ENCODE measurements at regions not wholly inside any gene's neighbourhood (a gene's known extent, or its start where the extent isn't known, plus 50 kb on each side); places are given as distances from the start of the nearest gene placed in this dataset.

- no peak for DNase-seq (ENCODE audit: low spot score)
- no peak for ATAC-seq (ENCODE audit: low FRiP score)
- no peak for TF ChIP-seq CTCF (IDR thresholded peaks at IDR 0.05)
Measured at GRCh38 chr4:158313566-158313965, 103.3 kb downstream of the TMEM144 start.

- no peak for TF ChIP-seq CTCF (IDR thresholded peaks at IDR 0.05)
- no peak for DNase-seq (ENCODE audit: low spot score)
Measured at GRCh38 chr4:158314756-158315487, 104.6 kb downstream of the TMEM144 start.

GRCh38 chr4:158315706-158316105 is 105.4 kb downstream of the TMEM144 start:
- ATAC-seq (ENCODE audit: low FRiP score) (no peak), DNase-seq (ENCODE audit: low spot score) (no peak)
- TF ChIP-seq CTCF (IDR thresholded peaks at IDR 0.05) = no peak

More at GRCh38 chr4:158314756-158315487, 104.6 kb downstream of the TMEM144 start:
- ATAC-seq (ENCODE audit: low FRiP score) = peak; percentile 68

GRCh38 chr4:158316264-158316663 is 106.0 kb downstream of the TMEM144 start:
- no peak for ATAC-seq (ENCODE audit: low FRiP score)
- DNase-seq (ENCODE audit: low spot score) = no peak
- TF ChIP-seq CTCF (IDR thresholded peaks at IDR 0.05) = no peak

- no peak for TF ChIP-seq CTCF (IDR thresholded peaks at IDR 0.05)
- DNase-seq (ENCODE audit: low spot score) (no peak), ATAC-seq (ENCODE audit: low FRiP score) (no peak)
Measured at GRCh38 chr4:158319880-158320279, 109.6 kb downstream of the TMEM144 start.

GRCh38 chr4:158322109-158322508 is 111.8 kb downstream of the TMEM144 start:
- ATAC-seq (ENCODE audit: low FRiP score) (no peak), DNase-seq (ENCODE audit: low spot score) (no peak)
- no peak for TF ChIP-seq CTCF (IDR thresholded peaks at IDR 0.05)

- DNase-seq (ENCODE audit: low spot score) (no peak), ATAC-seq (ENCODE audit: low FRiP score) (no peak)
- TF ChIP-seq CTCF (IDR thresholded peaks at IDR 0.05) = no peak
Measured at GRCh38 chr4:158327525-158327924, 117.2 kb downstream of the TMEM144 start.
